OCI-LY3 (cell line): ENCODE measurements at regions not wholly inside any gene's neighbourhood (a gene's known extent, or its start where the extent isn't known, plus 50 kb on each side); places are given as distances from the start of the nearest gene placed in this dataset.
A peak's percentile ranks its signal among the peaks of the same experiment; 100 is the strongest.

Experiments
- H2AFZ ChIP-seq: fragments of 200-600, 300-600 bp; shearing (Covaris generic); 2 replicates; pipeline ENCODE4 v1.6.0; 2014; ENCODE audit warnings: antibody characterized with exemption, low read depth, low read length
- H3K27ac ChIP-seq: fragments of 200-600, 300-600 bp; sonication (generic); 2 replicates; pipeline ENCODE4 v1.5.1; 2014; ENCODE audit warnings: mild to moderate bottlenecking, low read length, moderate library complexity, mixed read lengths
- H3K27me3 ChIP-seq: fragments of 200-600, 300-600 bp; sonication (generic); 2 replicates; pipeline ENCODE4 v1.6.1; 2014; ENCODE audit warnings: low read depth, low read length, mixed read lengths
- H3K36me3 ChIP-seq: fragments of 200-600, 300-600 bp; sonication (generic); replicated peaks from 2 replicates; pipeline ENCODE3; 2014; ENCODE audit warnings: low read depth, low read length, mixed read lengths
- H3K4me1 ChIP-seq: fragments of 300-600, 200-600 bp; sonication (generic); 2 replicates; pipeline ENCODE4 v1.6.1; 2014; ENCODE audit warnings: low read length, mixed read lengths
- H3K4me2 ChIP-seq: fragments of 200-600, 300-600 bp; sonication (generic); 2 replicates; pipeline ENCODE4 v1.6.1; 2014; ENCODE audit warnings: low read length, mixed read lengths
- H3K4me3 ChIP-seq: fragments of 300-600, 200-600 bp; sonication (generic); 2 replicates; pipeline ENCODE4 v1.5.1; 2014; ENCODE audit warnings: antibody characterized with exemption, mild to moderate bottlenecking, low read length, moderate library complexity
- H3K79me2 ChIP-seq: fragments of 300-600, 200-600 bp; shearing (Covaris generic); 2 replicates; pipeline ENCODE4 v1.6.1; 2014; ENCODE audit warnings: mild to moderate bottlenecking, low read length, mixed read lengths
- H3K9ac ChIP-seq: fragments of 300-600, 200-600 bp; shearing (Covaris generic); 2 replicates; pipeline ENCODE4 v1.6.0; 2014; ENCODE audit warnings: mild to moderate bottlenecking, low read length, moderate library complexity
- H3K9me3 ChIP-seq: fragments of 200-600, 300-600 bp; shearing (Covaris generic); 2 replicates; pipeline ENCODE4 v1.6.1; 2014; ENCODE audit warnings: low read length, mixed read lengths; ENCODE audit not compliant: insufficient read depth
- H4K20me1 ChIP-seq: fragments of 200-600, 300-600 bp; sonication (generic); 2 replicates; pipeline ENCODE4 v1.6.1; 2016; ENCODE audit warnings: low read length, mixed read lengths; ENCODE audit not compliant: insufficient read depth
- CTCF ChIP-seq: fragments of 200-600, 300-600 bp; sonication (generic); IDR thresholded peaks from 2 replicates; pipeline ENCODE4 v1.5.1; 2014; ENCODE audit warnings: antibody characterized with exemption, low read length, low read depth
- EZH2phosphoT487 ChIP-seq: fragments of 200-600 bp; shearing (Covaris generic); IDR thresholded peaks from 2 replicates; pipeline ENCODE4 v1.6.1; 2018; ENCODE audit warnings: antibody characterized with exemption, mixed run types, low read depth

- H3K4me3 ChIP-seq: no peak overlapping the region
- H3K27ac ChIP-seq: no peak overlapping the region
- peak; percentile 25; the same call in 1 of the 2 replicates for TF ChIP-seq CTCF
- TF ChIP-seq EZH2phosphoT487: no peak
- H3K4me2 ChIP-seq: no peak overlapping the region
- H3K4me1 ChIP-seq: no peaks in the 10 kb centered on the region
- H4K20me1 ChIP-seq: no peaks in the 10 kb centered on the region
- no peaks in the 10 kb centered on the region for H3K36me3 ChIP-seq
- no peaks in the 10 kb centered on the region for H3K9me3 ChIP-seq
- no peak overlapping the region for H2AFZ ChIP-seq
- H3K27me3 ChIP-seq: peaks cover 12% of the 10 kb centered on the region
- H3K9ac ChIP-seq: no peak overlapping the region
- H3K79me2 ChIP-seq: no peaks in the 10 kb centered on the region
These were observed 181.3 kb downstream of the INSIG2 start for GRCh38 chr2:118269408-118270051.

- Histone ChIP-seq H3K9ac (no peak overlapping the region), H3K4me3 (no peak overlapping the region), H3K4me2 (no peak overlapping the region), H3K27me3 (peaks cover 12% of the 10 kb centered on the region), H3K27ac (no peak overlapping the region), H3K36me3 (no peaks in the 10 kb centered on the region), H3K4me1 (no peaks in the 10 kb centered on the region), H3K79me2 (no peaks in the 10 kb centered on the region), H3K9me3 (no peaks in the 10 kb centered on the region), H2AFZ (no peak overlapping the region), H4K20me1 (no peaks in the 10 kb centered on the region)
- TF ChIP-seq EZH2phosphoT487 (no peak), CTCF (no peak)
These were observed 180.0 kb downstream of the INSIG2 start for GRCh38 chr2:118268268-118268667.

- no peak overlapping the region for H2AFZ ChIP-seq
- no peak overlapping the region for H3K4me3 ChIP-seq
- TF ChIP-seq EZH2phosphoT487 (no peak), CTCF (no peak)
These were observed 177.7 kb downstream of the INSIG2 start for GRCh38 chr2:118265873-118266455.

GRCh38 chr2:118264232-118264990, 176.1 kb downstream of the INSIG2 start:
- Histone ChIP-seq H3K4me1 (no peaks in the 10 kb centered on the region), H3K36me3 (no peaks in the 10 kb centered on the region), H3K27me3 (peaks cover 9% of the 10 kb centered on the region; the same call in 1 of the 2 replicates), H3K9me3 (no peaks in the 10 kb centered on the region), H3K4me2 (no peak overlapping the region), H4K20me1 (no peaks in the 10 kb centered on the region), H3K9ac (no peak overlapping the region), H3K4me3 (no peak overlapping the region), H3K27ac (no peak overlapping the region), H2AFZ (no peak overlapping the region), H3K79me2 (no peaks in the 10 kb centered on the region)
- no peak for TF ChIP-seq CTCF

More at GRCh38 chr2:118265873-118266455, 177.7 kb downstream of the INSIG2 start:
- Histone ChIP-seq H3K9ac (no peak overlapping the region), H4K20me1 (no peaks in the 10 kb centered on the region), H3K79me2 (no peaks in the 10 kb centered on the region), H3K27ac (no peak overlapping the region), H3K4me1 (no peaks in the 10 kb centered on the region), H3K27me3 (peaks cover 9% of the 10 kb centered on the region; the same call in 1 of the 2 replicates), H3K36me3 (no peaks in the 10 kb centered on the region), H3K9me3 (no peaks in the 10 kb centered on the region), H3K4me2 (no peak overlapping the region)
